Esophagus squamous epithelium (tissue), 5 donors: ENCODE measurements at regions not wholly inside any gene's neighbourhood (a gene's known extent, or its start where the extent isn't known, plus 50 kb on each side); places are given as distances from the start of the nearest gene placed in this dataset.

Source experiments
- DNase-seq: peaks from one replicate; lab custom pipeline; 2025; lab: John Stamatoyannopoulos, UW
- H3K27ac ChIP-seq, 4 donors: fragments of 200-600 bp; sonication (generic); one replicate each; pipeline ENCODE4 v1.5.1; 2016 to 2019; ENCODE audit warnings: mild to moderate bottlenecking in 1 of 4
- H3K27me3 ChIP-seq, 4 donors: fragments of 200-600 bp; sonication (generic); 1 replicate in 3 of 4; 2 replicates in 1 of 4; pipeline versions ENCODE4 v1.5.1 to v1.6.0; 2017 to 2021; ENCODE audit warnings: antibody characterized with exemption in 1 of 4
- H3K36me3 ChIP-seq, 3 donors: fragments of 200-600 bp; sonication (generic); one replicate each; pipeline ENCODE4 v1.5.1; 2016 to 2019
- H3K4me1 ChIP-seq, 3 donors: fragments of 200-600 bp; sonication (generic); one replicate each; pipeline ENCODE4 v1.5.1; 2017 to 2019
- H3K4me3 ChIP-seq, 4 donors: fragments of 200-600 bp; sonication (generic); 1 replicate in 3 of 4; 2 replicates in 1 of 4; pipeline ENCODE4 v1.5.1; 2016 to 2019; ENCODE audit warnings: mild to moderate bottlenecking in 2 of 4, moderate library complexity in 1 of 4
- H3K9me3 ChIP-seq, 3 donors: fragments of 200-600 bp; sonication (generic); one replicate each; pipeline ENCODE4 v1.5.1; 2016 to 2019
- CTCF ChIP-seq, 6 experiments: fragments of 450-650 bp in 4 of 6; fragments of 200-600 bp in 2 of 6; sonication (generic) in 2 of 6; IDR thresholded peaks; one replicate each; pipeline ENCODE4 v1.5.1; 2016 to 2019; ENCODE audit warnings: antibody characterized with exemption in 6 of 6, mild to moderate bottlenecking in 4 of 6, moderate library complexity in 4 of 6
- POLR2A ChIP-seq, 4 donors: fragments of 450-650 bp; IDR thresholded peaks; one replicate each; pipeline ENCODE4 v1.6.1; 2017; ENCODE audit warnings: antibody characterized with exemption in 4 of 4, mild to moderate bottlenecking in 4 of 4, moderate library complexity in 3 of 4
- WGBS, 2 donors: methylation state at CpG; one replicate each; pipeline ENCODE4 v1.1.5; 2018; 5-methylcytosine and 5-hydroxymethylcytosine counted together
- intact Hi-C: fragments of 100-400 bp; cut with DNase I; formaldehyde crosslinking; loops from one replicate; pipeline ENCODE4 v1.15.0; 2022
- donor health status: DM: yes; HTN: yes; CAD: no.

GRCh38 chr12:31853977-31854376, 105.2 kb upstream of the RESF1 start:
- Histone ChIP-seq H3K27ac (no peak overlapping the region), H3K36me3 (no peaks in the 10 kb centered on the region), H3K27me3 (no peaks in the 10 kb centered on the region), H3K9me3 (peaks cover 0 to 20% (median 20%) of the 10 kb centered on the region in 3 donors), H3K4me3 (no peak overlapping the region), H3K4me1 (no peaks in the 10 kb centered on the region)
- no peak for DNase-seq
- intact Hi-C loops: no loop called here
- TF ChIP-seq CTCF (IDR thresholded peaks at IDR 0.05): no peak

GRCh38 chr12:31853520-31853919, 105.7 kb upstream of the RESF1 start:
- H3K4me3 ChIP-seq: no peak overlapping the region
- no peaks in the 10 kb centered on the region for H3K4me1 ChIP-seq
- H3K27ac ChIP-seq: no peak overlapping the region
- intact Hi-C loops: no loop called here
- H3K36me3 ChIP-seq: no peaks in the 10 kb centered on the region
- peaks cover 0 to 25% (median 25%) of the 10 kb centered on the region in 3 donors for H3K9me3 ChIP-seq
- TF ChIP-seq CTCF (IDR thresholded peaks at IDR 0.05) (no peak), POLR2A (IDR thresholded peaks at IDR 0.05) (no peak)
- DNase-seq: no peak
- no peaks in the 10 kb centered on the region for H3K27me3 ChIP-seq

- no peak for TF ChIP-seq CTCF (IDR thresholded peaks at IDR 0.05)
- TF ChIP-seq POLR2A (IDR thresholded peaks at IDR 0.05): no peak
- H3K9me3 ChIP-seq: peaks cover 0 to 39% (median 32%) of the 10 kb centered on the region in 3 donors
- no peak overlapping the region for H3K27ac ChIP-seq
- DNase-seq: no peak
- H3K27me3 ChIP-seq: no peaks in the 10 kb centered on the region
- WGBS, 2 donors: 59 to 60% methylated on average over 3 of the region's 3 CpGs
- no peaks in the 10 kb centered on the region for H3K4me1 ChIP-seq
- H3K36me3 ChIP-seq: no peaks in the 10 kb centered on the region
- no peak overlapping the region for H3K4me3 ChIP-seq
- intact Hi-C loops: no loop called here
These were observed 108.9 kb upstream of the RESF1 start for GRCh38 chr12:31850268-31850667.

GRCh38 chr12:31849090-31849687, 110.0 kb upstream of the RESF1 start:
- intact Hi-C loops: no loop called here
- Histone ChIP-seq H3K36me3 (no peaks in the 10 kb centered on the region), H3K27ac (no peak overlapping the region), H3K9me3 (peaks cover 0 to 39% (median 32%) of the 10 kb centered on the region in 3 donors), H3K4me1 (no peaks in the 10 kb centered on the region), H3K27me3 (no peaks in the 10 kb centered on the region), H3K4me3 (no peak overlapping the region)
- DNase-seq: no peak
- TF ChIP-seq POLR2A (IDR thresholded peaks at IDR 0.05): no peak
- no peak for TF ChIP-seq CTCF (IDR thresholded peaks at IDR 0.05)
- 74 to 77% methylated on average over 3 of the region's 3 CpGs for WGBS, 2 donors

GRCh38 chr12:31846405-31846804, 112.8 kb upstream of the RESF1 start:
- Histone ChIP-seq H3K4me3 (no peak overlapping the region), H3K36me3 (no peaks in the 10 kb centered on the region), H3K4me1 (no peaks in the 10 kb centered on the region), H3K9me3 (peaks cover 0 to 39% (median 30%) of the 10 kb centered on the region in 3 donors), H3K27ac (no peak overlapping the region), H3K27me3 (no peaks in the 10 kb centered on the region)
- DNase-seq: no peak
- no peak for TF ChIP-seq POLR2A (IDR thresholded peaks at IDR 0.05)
- no peak for TF ChIP-seq CTCF (IDR thresholded peaks at IDR 0.05)
- intact Hi-C loops: no loop called here
